ENCODE measurements at regions not wholly inside any gene's neighbourhood (a gene's known extent, or its start where the extent isn't known, plus 50 kb on each side); places are given as distances from the start of the nearest gene placed in this dataset.

GRCh38 chr21:16870103-16870502 is 642.7 kb upstream of the CXADR start:
- no peak for DNase-seq
- ATAC-seq (ENCODE audit: low FRiP score) = no peak
- no peak overlapping the region for H3K4me3 ChIP-seq (ENCODE audit: low read length in 2 of 2)
- no peaks in the 10 kb centered on the region for H3K9me3 ChIP-seq (ENCODE audit: control insufficient read depth, low read length)
- WGBS, 2 donors = 92 to 99% methylated on average over 1 of the region's 1 CpG
- intact Hi-C loops (cut with DNase I) = no loop called here
- H3K4me1 ChIP-seq (ENCODE audit: control insufficient read depth in 1 of 2, insufficient read depth in 2 of 2, low read length in 2 of 2) = no peaks in the 10 kb centered on the region
- no peak overlapping the region for H3K27ac ChIP-seq (ENCODE audit: low read depth in 1 of 2, low read length in 2 of 2)
- no peaks in the 10 kb centered on the region for H3K27me3 ChIP-seq (ENCODE audit: control insufficient read depth in 1 of 2, insufficient read depth in 2 of 2, low read length in 1 of 2)
- no peaks in the 10 kb centered on the region for H3K36me3 ChIP-seq (ENCODE audit: control insufficient read depth in 1 of 2, insufficient read depth in 2 of 2, low read length in 1 of 2)

GRCh38 chr21:16872616-16873015 is 640.2 kb upstream of the CXADR start:
- no peaks in the 10 kb centered on the region for H3K4me1 ChIP-seq (ENCODE audit: control insufficient read depth in 1 of 2, insufficient read depth in 2 of 2, low read length in 2 of 2)
- no peak for DNase-seq
- no peaks in the 10 kb centered on the region for H3K9me3 ChIP-seq (ENCODE audit: control insufficient read depth, low read length)
- no peaks in the 10 kb centered on the region for H3K36me3 ChIP-seq (ENCODE audit: control insufficient read depth in 1 of 2, insufficient read depth in 2 of 2, low read length in 1 of 2)
- no peak overlapping the region for H3K4me3 ChIP-seq (ENCODE audit: low read length in 2 of 2)
- H3K27ac ChIP-seq (ENCODE audit: low read depth in 1 of 2, low read length in 2 of 2) = no peak overlapping the region
- 93 to 94% methylated on average over 1 of the region's 1 CpG for WGBS, 2 donors
- intact Hi-C loops (cut with DNase I) = no loop called here
- no peak for ATAC-seq (ENCODE audit: low FRiP score)
- no peaks in the 10 kb centered on the region for H3K27me3 ChIP-seq (ENCODE audit: control insufficient read depth in 1 of 2, insufficient read depth in 2 of 2, low read length in 1 of 2)

- 95 to 98% methylated on average over 2 of the region's 2 CpGs for WGBS, 2 donors
Measured at GRCh38 chr21:16873176-16873575, 639.7 kb upstream of the CXADR start.

GRCh38 chr21:16873596-16873995 is 639.2 kb upstream of the CXADR start:
- Histone ChIP-seq H3K4me1 (ENCODE audit: control insufficient read depth in 1 of 2, insufficient read depth in 2 of 2, low read length in 2 of 2) (no peaks in the 10 kb centered on the region), H3K9me3 (ENCODE audit: control insufficient read depth, low read length) (no peaks in the 10 kb centered on the region), H3K27me3 (ENCODE audit: control insufficient read depth in 1 of 2, insufficient read depth in 2 of 2, low read length in 1 of 2) (no peaks in the 10 kb centered on the region), H3K27ac (ENCODE audit: low read depth in 1 of 2, low read length in 2 of 2) (no peak overlapping the region), H3K36me3 (ENCODE audit: control insufficient read depth in 1 of 2, insufficient read depth in 2 of 2, low read length in 1 of 2) (no peaks in the 10 kb centered on the region), H3K4me3 (ENCODE audit: low read length in 2 of 2) (no peak overlapping the region)
- ATAC-seq (ENCODE audit: low FRiP score) = no peak
- WGBS, 2 donors = 90 to 94% methylated on average over 1 of the region's 1 CpG
- intact Hi-C loops (cut with DNase I) = no loop called here
- no peak for DNase-seq

More at GRCh38 chr21:16873176-16873575, 639.7 kb upstream of the CXADR start:
- Histone ChIP-seq H3K27me3 (ENCODE audit: control insufficient read depth in 1 of 2, insufficient read depth in 2 of 2, low read length in 1 of 2) (no peaks in the 10 kb centered on the region), H3K9me3 (ENCODE audit: control insufficient read depth, low read length) (no peaks in the 10 kb centered on the region), H3K4me3 (ENCODE audit: low read length in 2 of 2) (no peak overlapping the region), H3K36me3 (ENCODE audit: control insufficient read depth in 1 of 2, insufficient read depth in 2 of 2, low read length in 1 of 2) (no peaks in the 10 kb centered on the region), H3K4me1 (ENCODE audit: control insufficient read depth in 1 of 2, insufficient read depth in 2 of 2, low read length in 2 of 2) (no peaks in the 10 kb centered on the region), H3K27ac (ENCODE audit: low read depth in 1 of 2, low read length in 2 of 2) (no peak overlapping the region)
- intact Hi-C loops (cut with DNase I) = no loop called here
- ATAC-seq (ENCODE audit: low FRiP score) (no peak), DNase-seq (no peak)

GRCh38 chr21:16879479-16879878 is 633.4 kb upstream of the CXADR start:
- Histone ChIP-seq H3K36me3 (ENCODE audit: control insufficient read depth in 1 of 2, insufficient read depth in 2 of 2, low read length in 1 of 2) (no peaks in the 10 kb centered on the region), H3K27ac (ENCODE audit: low read depth in 1 of 2, low read length in 2 of 2) (no peak overlapping the region), H3K4me3 (ENCODE audit: low read length in 2 of 2) (no peak overlapping the region), H3K9me3 (ENCODE audit: control insufficient read depth, low read length) (no peaks in the 10 kb centered on the region), H3K4me1 (ENCODE audit: control insufficient read depth in 1 of 2, insufficient read depth in 2 of 2, low read length in 2 of 2) (no peaks in the 10 kb centered on the region), H3K27me3 (ENCODE audit: control insufficient read depth in 1 of 2, insufficient read depth in 2 of 2, low read length in 1 of 2) (no peaks in the 10 kb centered on the region)
- intact Hi-C loops (cut with DNase I) = no loop called here
- WGBS, 2 donors = 98% methylated on average over 3 of the region's 3 CpGs
- ATAC-seq (ENCODE audit: low FRiP score) (no peak), DNase-seq (no peak)

- Histone ChIP-seq H3K4me3 (ENCODE audit: low read length in 2 of 2) (no peak overlapping the region), H3K27ac (ENCODE audit: low read depth in 1 of 2, low read length in 2 of 2) (no peak overlapping the region), H3K4me1 (ENCODE audit: control insufficient read depth in 1 of 2, insufficient read depth in 2 of 2, low read length in 2 of 2) (no peaks in the 10 kb centered on the region), H3K27me3 (ENCODE audit: control insufficient read depth in 1 of 2, insufficient read depth in 2 of 2, low read length in 1 of 2) (no peaks in the 10 kb centered on the region), H3K9me3 (ENCODE audit: control insufficient read depth, low read length) (no peaks in the 10 kb centered on the region), H3K36me3 (ENCODE audit: control insufficient read depth in 1 of 2, insufficient read depth in 2 of 2, low read length in 1 of 2) (no peaks in the 10 kb centered on the region)
- DNase-seq (no peak), ATAC-seq (ENCODE audit: low FRiP score) (no peak)
- intact Hi-C loops (cut with DNase I) = no loop called here
- 38 to 41% methylated on average over 1 of the region's 1 CpG for WGBS, 2 donors
Measured at GRCh38 chr21:16891821-16892220, 621.0 kb upstream of the CXADR start.

GRCh38 chr21:16900685-16901084 is 612.2 kb upstream of the CXADR start:
- Histone ChIP-seq H3K4me1 (ENCODE audit: control insufficient read depth in 1 of 2, insufficient read depth in 2 of 2, low read length in 2 of 2) (no peaks in the 10 kb centered on the region), H3K27ac (ENCODE audit: low read depth in 1 of 2, low read length in 2 of 2) (no peak overlapping the region), H3K27me3 (ENCODE audit: control insufficient read depth in 1 of 2, insufficient read depth in 2 of 2, low read length in 1 of 2) (no peaks in the 10 kb centered on the region), H3K4me3 (ENCODE audit: low read length in 2 of 2) (no peak overlapping the region), H3K36me3 (ENCODE audit: control insufficient read depth in 1 of 2, insufficient read depth in 2 of 2, low read length in 1 of 2) (no peaks in the 10 kb centered on the region), H3K9me3 (ENCODE audit: control insufficient read depth, low read length) (no peaks in the 10 kb centered on the region)
- ATAC-seq (ENCODE audit: low FRiP score) (no peak), DNase-seq (no peak)
- intact Hi-C loops (cut with DNase I) = no loop called here
- WGBS, 2 donors = 73 to 78% methylated on average over 1 of the region's 1 CpG

- no peaks in the 10 kb centered on the region for H3K36me3 ChIP-seq (ENCODE audit: control insufficient read depth in 1 of 2, insufficient read depth in 2 of 2, low read length in 1 of 2)
- H3K27ac ChIP-seq (ENCODE audit: low read depth in 1 of 2, low read length in 2 of 2) = no peak overlapping the region
- H3K9me3 ChIP-seq (ENCODE audit: control insufficient read depth, low read length) = no peaks in the 10 kb centered on the region
- no peaks in the 10 kb centered on the region for H3K4me1 ChIP-seq (ENCODE audit: control insufficient read depth in 1 of 2, insufficient read depth in 2 of 2, low read length in 2 of 2)
- H3K27me3 ChIP-seq (ENCODE audit: control insufficient read depth in 1 of 2, insufficient read depth in 2 of 2, low read length in 1 of 2) = no peaks in the 10 kb centered on the region
- ATAC-seq (ENCODE audit: low FRiP score) (no peak), DNase-seq (no peak)
- intact Hi-C loops (cut with DNase I) = no loop called here
- no peak overlapping the region for H3K4me3 ChIP-seq (ENCODE audit: low read length in 2 of 2)
- WGBS, 2 donors = 12 to 13% methylated on average over 1 of the region's 1 CpG
Measured at GRCh38 chr21:16908077-16908476, 604.8 kb upstream of the CXADR start.

- Histone ChIP-seq H3K9me3 (ENCODE audit: control insufficient read depth, low read length) (no peaks in the 10 kb centered on the region), H3K27me3 (ENCODE audit: control insufficient read depth in 1 of 2, insufficient read depth in 2 of 2, low read length in 1 of 2) (no peaks in the 10 kb centered on the region), H3K36me3 (ENCODE audit: control insufficient read depth in 1 of 2, insufficient read depth in 2 of 2, low read length in 1 of 2) (no peaks in the 10 kb centered on the region), H3K27ac (ENCODE audit: low read depth in 1 of 2, low read length in 2 of 2) (no peak overlapping the region), H3K4me1 (ENCODE audit: control insufficient read depth in 1 of 2, insufficient read depth in 2 of 2, low read length in 2 of 2) (no peaks in the 10 kb centered on the region), H3K4me3 (ENCODE audit: low read length in 2 of 2) (no peak overlapping the region)
- WGBS, 2 donors = 57 to 59% methylated on average over 4 of the region's 4 CpGs
- intact Hi-C loops (cut with DNase I) = no loop called here
- ATAC-seq (ENCODE audit: low FRiP score) = no peak
- DNase-seq = no peak
Measured at GRCh38 chr21:16910435-16911165, 602.2 kb upstream of the CXADR start.

All from aorta (tissue), 5 donors.